ENCODE measurements at regions not wholly inside any gene's neighbourhood (a gene's known extent, or its start where the extent isn't known, plus 50 kb on each side); places are given as distances from the start of the nearest gene placed in this dataset.

GRCh38 chr5:1687301-1687970 is 112.2 kb downstream of the MRPL36 start:
- TF ChIP-seq CTCF (IDR thresholded peaks at IDR 0.05) (no peak), POLR2A (IDR thresholded peaks at IDR 0.05) (no peak)
- H3K36me3 ChIP-seq (replicated peaks in 1 of 2): no peaks in the 10 kb centered on the region
- no peaks in the 10 kb centered on the region for H3K4me1 ChIP-seq (replicated peaks in 1 of 2)
- H3K27me3 ChIP-seq: no peaks in the 10 kb centered on the region
- intact Hi-C loops (cut with DNase I): no loop called here
- H3K9me3 ChIP-seq (replicated peaks in 1 of 3): no peaks in the 10 kb centered on the region
- DNase-seq: no peak
- no peak overlapping the region for H3K4me3 ChIP-seq
- WGBS, 4 donors: 76 to 82% (median 80%) methylated on average over 12 to 13 of the region's 13 CpGs
- H3K27ac ChIP-seq: no peak overlapping the region

DNA sequence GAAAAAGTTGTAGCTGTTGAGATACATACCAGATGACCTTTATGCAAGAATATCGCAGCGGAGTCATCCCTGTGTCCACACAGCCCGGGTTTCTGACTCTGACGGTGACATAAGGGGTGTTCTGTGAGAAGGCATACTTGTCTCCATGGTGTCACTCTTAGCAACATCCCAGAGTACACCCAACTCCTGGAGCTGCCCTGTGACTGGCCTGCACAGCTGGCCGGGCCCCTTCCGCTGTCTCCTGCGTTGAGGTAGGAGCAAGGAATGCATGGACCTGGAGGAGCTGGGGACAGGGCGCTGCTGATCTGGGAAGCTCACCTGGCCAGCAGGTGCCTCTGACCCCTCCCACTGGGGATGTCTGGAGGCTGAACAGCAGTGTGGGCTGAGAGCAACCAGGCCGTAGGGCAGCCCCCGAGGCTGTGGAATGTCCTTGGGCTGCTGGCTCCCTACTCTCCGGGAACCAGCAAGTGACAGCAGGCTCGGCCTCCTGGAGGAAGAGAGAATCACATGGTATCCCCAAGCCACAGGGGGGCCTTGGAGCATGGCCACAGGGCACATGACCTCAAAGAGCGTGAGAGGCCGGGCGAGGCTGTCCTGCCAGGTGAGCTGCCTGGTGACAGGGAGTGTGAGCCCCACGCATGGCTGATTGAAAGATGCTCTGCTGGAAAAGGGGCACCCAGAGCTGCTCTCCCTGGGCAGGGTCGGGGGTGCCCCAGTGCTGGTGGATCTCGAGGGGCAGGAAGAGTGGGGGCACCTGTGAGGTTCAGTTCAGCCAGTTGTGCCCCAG is 113.4 kb downstream of the MRPL36 start:
- intact Hi-C loops (cut with DNase I): no loop called here
- no peaks in the 10 kb centered on the region for H3K9me3 ChIP-seq (replicated peaks in 1 of 3)
- H3K27ac ChIP-seq: no peak overlapping the region
- H3K4me3 ChIP-seq: no peak overlapping the region
- no peaks in the 10 kb centered on the region for H3K36me3 ChIP-seq (replicated peaks in 1 of 2)
- WGBS, 4 donors: 59 to 70% (median 63%) methylated on average over 8 to 18 of the region's 18 CpGs
- no peaks in the 10 kb centered on the region for H3K4me1 ChIP-seq (replicated peaks in 1 of 2)
- H3K27me3 ChIP-seq: no peaks in the 10 kb centered on the region
- DNase-seq: no peak
- no peak for TF ChIP-seq CTCF (IDR thresholded peaks at IDR 0.05)
- no peak for TF ChIP-seq POLR2A (IDR thresholded peaks at IDR 0.05)

- Histone ChIP-seq H3K9me3 (replicated peaks in 1 of 3) (no peaks in the 10 kb centered on the region), H3K36me3 (replicated peaks in 1 of 2) (no peaks in the 10 kb centered on the region), H3K27me3 (no peaks in the 10 kb centered on the region), H3K27ac (no peak overlapping the region), H3K4me1 (replicated peaks in 1 of 2) (no peaks in the 10 kb centered on the region), H3K4me3 (no peak overlapping the region)
- TF ChIP-seq CTCF (IDR thresholded peaks at IDR 0.05): no peak
- no peak for TF ChIP-seq POLR2A (IDR thresholded peaks at IDR 0.05)
- intact Hi-C loops (cut with DNase I): no loop called here
- no peak for DNase-seq
- 72 to 86% (median 77%) methylated on average over 10 of the region's 10 CpGs for WGBS, 4 donors
Observed at GRCh38 chr5:1685066-1685465, 114.6 kb downstream of the MRPL36 start.

DNA sequence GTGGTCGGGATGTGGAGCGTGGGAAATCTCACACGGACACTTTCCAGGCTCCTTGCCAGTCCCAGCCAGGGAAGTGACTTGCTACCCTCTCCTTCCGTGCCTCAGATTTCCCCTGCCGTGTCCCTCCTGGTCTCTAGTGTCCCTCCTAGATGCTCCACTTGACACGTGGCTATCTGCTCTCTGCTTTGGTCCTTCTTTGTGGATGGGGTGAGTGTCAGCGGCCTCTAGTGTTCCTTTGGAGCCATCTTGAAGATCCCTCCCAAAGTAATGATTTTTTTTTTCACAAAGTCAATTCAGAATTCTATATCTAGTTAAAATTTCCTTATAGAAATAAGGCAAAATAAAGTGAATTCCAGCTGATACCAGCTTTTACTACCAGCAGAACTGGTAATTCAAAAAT is 117.7 kb downstream of the MRPL36 start:
- Histone ChIP-seq H3K27ac (no peak overlapping the region), H3K9me3 (replicated peaks in 1 of 3) (no peaks in the 10 kb centered on the region), H3K27me3 (no peaks in the 10 kb centered on the region), H3K36me3 (replicated peaks in 1 of 2) (no peaks in the 10 kb centered on the region), H3K4me1 (replicated peaks in 1 of 2) (no peaks in the 10 kb centered on the region), H3K4me3 (no peak overlapping the region)
- 38 to 81% (median 71%) methylated on average over 4 to 7 of the region's 7 CpGs for WGBS, 4 donors
- intact Hi-C loops (cut with DNase I): no loop called here
- DNase-seq: no peak
- TF ChIP-seq POLR2A (IDR thresholded peaks at IDR 0.05): no peak
- TF ChIP-seq CTCF (IDR thresholded peaks at IDR 0.05): no peak

Measured in adrenal gland (tissue), 9 donors.